Cardiac muscle cell (in vitro differentiated cells and primary cell): ENCODE measurements at regions not wholly inside any gene's neighbourhood (a gene's known extent, or its start where the extent isn't known, plus 50 kb on each side); places are given as distances from the start of the nearest gene placed in this dataset.

Source experiments
- DNase-seq, 2 donors: peaks; one replicate each; pipeline versions ENCODE4 v3.0.0 to v3.0.0-alpha.2; 2010 to 2017; ENCODE audit warnings: low read depth in 1 of 2, low spot score in 1 of 2
- H3K27ac ChIP-seq: fragments of 200-600 bp; sonication (generic); 2 replicates; pipeline ENCODE4 v1.5.1; 2016
- H3K27me3 ChIP-seq: fragments of 200-600 bp; sonication (generic); 2 replicates; pipeline ENCODE4 v1.6.0; 2016; ENCODE audit warnings: control low read depth
- H3K36me3 ChIP-seq: fragments of 200-600 bp; sonication (generic); 2 replicates; pipeline ENCODE4 v1.5.1; 2016; ENCODE audit warnings: control low read depth
- H3K4me1 ChIP-seq: fragments of 200-600 bp; sonication (generic); 2 replicates; pipeline ENCODE4 v1.8.1; 2017; ENCODE audit warnings: low read depth, mild to moderate bottlenecking, mixed run types
- H3K4me3 ChIP-seq: fragments of 200-600 bp; sonication (generic); 2 replicates; pipeline ENCODE4 v1.5.1; 2016; ENCODE audit warnings: mild to moderate bottlenecking
- H3K9me3 ChIP-seq: fragments of 200-600 bp; sonication (generic); 2 replicates; pipeline ENCODE4 v1.5.1; 2017; ENCODE audit warnings: low read depth, mild to moderate bottlenecking, control low read depth
- TF ChIP-seq, protein P1 (sequence below): IDR thresholded peaks from 2 replicates; pipeline ENCODE4 v1.5.1; 2012; ENCODE audit warnings: low read depth, mild to moderate bottlenecking, low read length

DNA sequence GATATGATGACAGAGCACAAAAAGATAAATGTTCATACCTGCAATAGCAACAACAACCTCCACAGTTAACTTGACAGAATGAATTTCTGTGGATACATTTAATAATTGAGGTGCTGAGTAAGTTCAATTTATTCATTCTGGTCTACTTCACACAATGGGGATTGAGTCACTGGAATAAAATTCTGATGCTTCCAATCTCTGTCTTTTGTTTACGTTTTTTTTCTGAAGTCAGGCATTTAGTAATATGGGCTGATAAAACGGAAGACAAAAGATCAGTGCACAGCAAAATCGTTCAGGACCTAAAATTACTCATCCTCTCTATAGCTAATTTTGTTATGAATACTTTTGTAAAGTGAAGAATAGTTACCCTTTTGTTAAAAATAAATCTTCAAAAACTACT is 565.9 kb upstream of the CCDC54 start:
- peak in 1 of 2 donors; percentile 66 for DNase-seq

DNA sequence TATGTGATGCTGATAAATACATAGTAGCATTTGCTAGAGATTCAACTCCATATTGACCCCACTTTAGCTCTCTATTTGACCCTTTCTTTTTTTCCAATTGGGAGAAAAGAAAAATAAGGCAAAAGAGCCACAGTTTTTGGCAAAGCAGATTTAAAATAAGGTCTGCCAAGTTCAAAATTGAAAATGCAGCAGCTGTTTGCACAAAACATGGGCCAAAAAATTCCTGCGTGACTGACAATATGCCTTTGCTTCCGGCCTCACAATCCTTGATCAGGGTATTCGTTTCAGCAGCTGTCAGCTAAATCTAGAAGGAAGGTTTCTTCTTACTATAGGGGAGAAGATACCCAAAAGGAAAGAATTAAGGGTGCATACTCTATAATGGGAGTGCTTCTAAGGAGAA is 563.5 kb upstream of the CCDC54 start:
- H3K9me3 ChIP-seq: no peaks in the 10 kb centered on the region
- no peak overlapping the region for H3K27ac ChIP-seq
- TF ChIP-seq, protein P1, sequence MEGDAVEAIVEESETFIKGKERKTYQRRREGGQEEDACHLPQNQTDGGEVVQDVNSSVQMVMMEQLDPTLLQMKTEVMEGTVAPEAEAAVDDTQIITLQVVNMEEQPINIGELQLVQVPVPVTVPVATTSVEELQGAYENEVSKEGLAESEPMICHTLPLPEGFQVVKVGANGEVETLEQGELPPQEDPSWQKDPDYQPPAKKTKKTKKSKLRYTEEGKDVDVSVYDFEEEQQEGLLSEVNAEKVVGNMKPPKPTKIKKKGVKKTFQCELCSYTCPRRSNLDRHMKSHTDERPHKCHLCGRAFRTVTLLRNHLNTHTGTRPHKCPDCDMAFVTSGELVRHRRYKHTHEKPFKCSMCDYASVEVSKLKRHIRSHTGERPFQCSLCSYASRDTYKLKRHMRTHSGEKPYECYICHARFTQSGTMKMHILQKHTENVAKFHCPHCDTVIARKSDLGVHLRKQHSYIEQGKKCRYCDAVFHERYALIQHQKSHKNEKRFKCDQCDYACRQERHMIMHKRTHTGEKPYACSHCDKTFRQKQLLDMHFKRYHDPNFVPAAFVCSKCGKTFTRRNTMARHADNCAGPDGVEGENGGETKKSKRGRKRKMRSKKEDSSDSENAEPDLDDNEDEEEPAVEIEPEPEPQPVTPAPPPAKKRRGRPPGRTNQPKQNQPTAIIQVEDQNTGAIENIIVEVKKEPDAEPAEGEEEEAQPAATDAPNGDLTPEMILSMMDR: no peak
- H3K4me1 ChIP-seq: no peaks in the 10 kb centered on the region
- no peaks in the 10 kb centered on the region for H3K36me3 ChIP-seq
- no peak overlapping the region for H3K4me3 ChIP-seq
- peak in 1 of 2 donors; percentile 43 for DNase-seq
- H3K27me3 ChIP-seq: no peaks in the 10 kb centered on the region

More for the DNA sequence above, 565.9 kb upstream of the CCDC54 start:
- H3K27me3 ChIP-seq: no peaks in the 10 kb centered on the region
- TF ChIP-seq, protein P1: no peak
- no peaks in the 10 kb centered on the region for H3K36me3 ChIP-seq
- H3K9me3 ChIP-seq: no peaks in the 10 kb centered on the region
- H3K27ac ChIP-seq: no peak overlapping the region
- H3K4me3 ChIP-seq: no peak overlapping the region
- no peaks in the 10 kb centered on the region for H3K4me1 ChIP-seq

DNA sequence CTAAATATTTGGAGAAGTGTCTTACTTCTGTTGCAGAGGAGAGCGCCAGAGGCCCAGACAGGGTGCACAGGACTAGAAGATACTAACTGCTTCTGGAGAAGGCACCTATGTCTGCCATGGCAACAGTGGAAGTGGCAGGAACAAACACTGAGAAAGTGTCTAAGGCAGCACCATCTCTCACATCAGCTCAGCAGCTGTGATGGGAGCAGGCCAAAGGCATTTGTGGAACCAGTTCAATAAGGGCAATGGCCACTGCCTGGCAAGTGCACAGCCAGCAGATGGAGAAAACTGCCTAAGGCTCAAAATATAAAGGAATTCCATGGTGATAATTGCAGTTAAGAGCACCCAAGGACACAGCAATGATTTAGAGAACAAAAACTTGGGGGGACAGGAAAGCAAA is 563.0 kb upstream of the CCDC54 start:
- Histone ChIP-seq H3K27ac (no peak overlapping the region), H3K36me3 (no peaks in the 10 kb centered on the region)
- TF ChIP-seq, protein P1: no peak

DNA sequence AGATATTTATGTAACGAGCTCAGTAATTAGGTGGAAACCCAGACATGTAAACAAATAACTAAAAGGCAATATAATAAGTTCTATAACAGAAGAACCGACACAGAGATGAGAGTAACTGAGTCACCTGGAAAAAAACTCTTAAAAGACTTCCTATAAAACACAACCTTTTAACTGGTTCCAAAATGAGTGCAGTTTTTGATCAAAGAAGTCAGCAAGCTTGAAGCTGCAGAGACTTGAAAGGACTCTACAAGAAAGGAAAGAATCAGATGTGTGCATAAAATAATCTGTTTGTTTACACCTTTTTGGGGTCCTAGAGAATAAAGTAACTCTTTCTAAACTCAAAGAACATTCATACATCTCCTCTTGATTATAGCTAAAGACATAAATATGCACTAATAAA is 560.4 kb upstream of the CCDC54 start:
- Histone ChIP-seq H3K27me3 (no peaks in the 10 kb centered on the region), H3K4me3 (no peak overlapping the region), H3K27ac (no peak overlapping the region), H3K9me3 (no peaks in the 10 kb centered on the region), H3K4me1 (no peaks in the 10 kb centered on the region), H3K36me3 (no peaks in the 10 kb centered on the region)
- DNase-seq: no peak
- TF ChIP-seq, protein P1: no peak

More for the DNA sequence above, 563.0 kb upstream of the CCDC54 start:
- H3K27me3 ChIP-seq: no peaks in the 10 kb centered on the region
- H3K4me1 ChIP-seq: no peaks in the 10 kb centered on the region
- peak in 1 of 2 donors; percentile 32 for DNase-seq
- H3K9me3 ChIP-seq: no peaks in the 10 kb centered on the region
- no peak overlapping the region for H3K4me3 ChIP-seq

GRCh38 chr3:106817706-106818105 is 559.5 kb upstream of the CCDC54 start:
- no peak overlapping the region for H3K4me3 ChIP-seq
- H3K4me1 ChIP-seq: no peaks in the 10 kb centered on the region
- TF ChIP-seq, protein P1: no peak
- no peak overlapping the region for H3K27ac ChIP-seq
- no peaks in the 10 kb centered on the region for H3K27me3 ChIP-seq
- no peak for DNase-seq
- no peaks in the 10 kb centered on the region for H3K36me3 ChIP-seq
- no peaks in the 10 kb centered on the region for H3K9me3 ChIP-seq

DNA sequence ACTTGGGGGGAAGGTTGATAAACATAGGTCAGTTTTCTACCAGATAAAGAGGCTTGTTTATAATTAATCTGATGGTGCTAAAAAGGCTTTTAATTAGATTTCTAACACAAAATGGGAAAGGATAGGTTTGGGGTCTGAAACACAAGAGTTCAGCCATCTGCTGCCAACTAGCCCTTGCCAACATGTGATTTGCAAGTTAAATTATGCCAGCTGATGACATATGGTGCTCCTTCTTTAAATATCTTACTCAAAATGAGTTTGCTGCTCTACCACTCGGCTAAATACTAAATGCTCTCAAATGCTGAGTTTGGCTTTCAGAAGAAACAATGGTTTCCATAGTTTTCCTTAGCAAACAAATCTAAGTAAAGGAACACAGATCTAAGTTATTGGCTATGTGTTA is 557.8 kb upstream of the CCDC54 start:
- no peak for DNase-seq
- Histone ChIP-seq H3K27me3 (no peaks in the 10 kb centered on the region), H3K4me3 (no peak overlapping the region), H3K36me3 (no peaks in the 10 kb centered on the region), H3K27ac (no peak overlapping the region), H3K4me1 (no peaks in the 10 kb centered on the region), H3K9me3 (no peaks in the 10 kb centered on the region)
- TF ChIP-seq, protein P1: no peak
